Right lobe of liver (tissue), 4 donors: ENCODE measurements at regions not wholly inside any gene's neighbourhood (a gene's known extent, or its start where the extent isn't known, plus 50 kb on each side); places are given as distances from the start of the nearest gene placed in this dataset.

Experiments used
- POLR2A ChIP-seq: fragments of 450-650 bp; IDR thresholded peaks from one replicate; pipeline ENCODE4 v1.6.1; 2017; ENCODE audit warnings: antibody characterized with exemption, mild to moderate bottlenecking
- TF ChIP-seq, protein P1 (sequence below), 4 donors: fragments of 200-600 bp in 3 of 4; fragments of 450-650 bp in 1 of 4; IDR thresholded peaks; one replicate each; pipeline versions ENCODE4 v1.5.1 to v1.8.0; 2016 to 2022; ENCODE audit warnings: antibody characterized with exemption in 4 of 4, mild to moderate bottlenecking in 2 of 4
- donor health status: DM: no; HTN: no; CAD: no.
- donor health status: DM: no; HTN: no; CAD: no.
- donor health status: DM: no; HTN: yes; CAD: no.

DNA sequence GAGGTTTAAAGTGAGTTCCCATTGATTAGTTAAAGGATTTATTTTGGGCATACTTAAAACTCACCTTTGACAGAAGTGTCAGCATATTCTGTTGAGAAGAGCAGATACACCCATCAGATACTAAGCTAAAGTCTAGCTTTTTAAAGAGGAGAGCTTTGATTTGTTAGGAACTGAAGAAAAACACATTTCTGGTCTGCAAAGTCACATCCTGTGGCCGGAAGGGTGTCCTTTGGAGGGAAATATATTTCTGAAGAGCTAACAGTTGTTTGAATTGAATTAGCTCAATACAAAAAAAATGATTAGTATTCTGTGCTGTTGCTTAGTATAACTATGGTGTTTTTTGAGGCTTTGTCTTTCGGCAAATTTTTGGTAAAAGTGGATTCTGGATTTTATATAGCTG, 302.7 kb downstream of the RFPL4B start:
- no peak for TF ChIP-seq POLR2A
- TF ChIP-seq, protein P1, sequence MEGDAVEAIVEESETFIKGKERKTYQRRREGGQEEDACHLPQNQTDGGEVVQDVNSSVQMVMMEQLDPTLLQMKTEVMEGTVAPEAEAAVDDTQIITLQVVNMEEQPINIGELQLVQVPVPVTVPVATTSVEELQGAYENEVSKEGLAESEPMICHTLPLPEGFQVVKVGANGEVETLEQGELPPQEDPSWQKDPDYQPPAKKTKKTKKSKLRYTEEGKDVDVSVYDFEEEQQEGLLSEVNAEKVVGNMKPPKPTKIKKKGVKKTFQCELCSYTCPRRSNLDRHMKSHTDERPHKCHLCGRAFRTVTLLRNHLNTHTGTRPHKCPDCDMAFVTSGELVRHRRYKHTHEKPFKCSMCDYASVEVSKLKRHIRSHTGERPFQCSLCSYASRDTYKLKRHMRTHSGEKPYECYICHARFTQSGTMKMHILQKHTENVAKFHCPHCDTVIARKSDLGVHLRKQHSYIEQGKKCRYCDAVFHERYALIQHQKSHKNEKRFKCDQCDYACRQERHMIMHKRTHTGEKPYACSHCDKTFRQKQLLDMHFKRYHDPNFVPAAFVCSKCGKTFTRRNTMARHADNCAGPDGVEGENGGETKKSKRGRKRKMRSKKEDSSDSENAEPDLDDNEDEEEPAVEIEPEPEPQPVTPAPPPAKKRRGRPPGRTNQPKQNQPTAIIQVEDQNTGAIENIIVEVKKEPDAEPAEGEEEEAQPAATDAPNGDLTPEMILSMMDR (IDR thresholded peaks at IDR 0.05), result no peak
